DMS53 (cell line): ENCODE measurements at regions not wholly inside any gene's neighbourhood (a gene's known extent, or its start where the extent isn't known, plus 50 kb on each side); places are given as distances from the start of the nearest gene placed in this dataset.

Experiments used
- DNase-seq: peaks from one replicate; lab custom pipeline; 2025; lab: John Stamatoyannopoulos, UW

DNA sequence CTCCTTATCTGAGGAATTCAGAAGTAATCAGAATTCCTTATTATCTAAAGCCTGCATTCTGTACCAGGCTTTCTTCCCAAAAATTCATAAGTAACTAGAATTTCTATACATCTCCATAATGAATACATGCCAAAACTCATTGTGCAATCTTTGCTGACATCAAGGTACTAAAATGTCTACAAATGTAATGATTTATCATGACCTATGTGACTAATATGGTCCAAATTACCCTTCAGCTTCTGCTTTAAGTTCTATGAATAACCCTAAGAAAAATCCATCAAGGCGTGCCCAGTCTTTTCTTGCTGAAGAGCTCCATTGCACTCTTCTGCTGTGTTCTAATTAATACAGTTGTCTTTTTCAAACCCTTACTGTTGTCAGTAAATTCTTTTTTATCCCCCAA is 58.5 kb upstream of the SLITRK1 start:
- no peak for DNase-seq

GRCh38 chr13:83937579-83937978 is 55.3 kb upstream of the SLITRK1 start:
- no peak for DNase-seq

GRCh38 chr13:83935566-83935965 is 53.3 kb upstream of the SLITRK1 start:
- DNase-seq, result peak; percentile 2
